ENCODE measurements at regions not wholly inside any gene's neighbourhood (a gene's known extent, or its start where the extent isn't known, plus 50 kb on each side); places are given as distances from the start of the nearest gene placed in this dataset.

DNA sequence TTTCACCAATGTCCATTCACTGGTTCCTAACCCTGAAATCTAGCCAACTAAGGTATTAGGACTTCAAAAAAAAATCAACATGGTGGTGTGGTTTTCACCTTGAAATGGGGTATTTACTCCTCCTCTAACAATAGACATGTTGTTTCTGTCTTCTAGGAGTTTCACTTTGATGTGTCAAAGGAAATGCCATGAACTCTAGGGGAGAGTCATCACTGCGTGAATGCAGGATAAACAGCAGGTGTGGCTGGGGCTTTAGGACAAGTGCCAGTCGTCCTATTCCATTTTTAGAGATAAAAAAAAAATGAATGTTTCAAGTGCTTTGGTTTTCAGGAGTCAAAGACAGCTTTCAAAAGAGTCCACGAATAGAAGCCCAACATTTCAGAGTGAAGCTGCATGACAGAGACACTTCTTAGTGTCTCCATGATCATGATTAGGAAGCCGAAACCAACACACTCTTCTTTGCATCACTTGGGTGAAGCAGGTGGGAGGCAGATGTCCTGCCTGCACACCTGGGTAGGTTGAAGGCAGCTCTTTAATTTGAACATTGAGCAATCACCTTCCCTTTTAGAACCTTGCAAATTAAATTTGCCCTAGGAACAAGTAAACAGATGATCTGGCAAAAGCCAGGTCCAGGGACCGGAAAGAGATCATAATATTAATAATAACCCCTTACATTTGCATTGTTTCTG is 328.5 kb upstream of the PRDM1 start:
- peak overlapping the region; percentile 64 for H3K4me3 Mint-ChIP-seq
- peak; percentile 28 for DNase-seq (ENCODE audit: low spot score)
- peaks cover 24% of the 10 kb centered on the region for H3K9me3 Mint-ChIP-seq
- intact Hi-C loops (cut with micrococcal nuclease) = loop anchor here (1.0 to 2.0 kb wide), 7 partner anchors 9 to 143 kb away; no protein-coding TSS in a partner anchor
- peak overlapping the region; percentile 77 for H3K27ac Mint-ChIP-seq
- no peaks in the 10 kb centered on the region for H3K27me3 Mint-ChIP-seq (ENCODE audit: insufficient read depth)
- H3K36me3 Mint-ChIP-seq (ENCODE audit: low read depth) = peaks cover 18% of the 10 kb centered on the region
- H3K4me1 Mint-ChIP-seq (ENCODE audit: low read depth) = peaks cover 61% of the 10 kb centered on the region

DNA sequence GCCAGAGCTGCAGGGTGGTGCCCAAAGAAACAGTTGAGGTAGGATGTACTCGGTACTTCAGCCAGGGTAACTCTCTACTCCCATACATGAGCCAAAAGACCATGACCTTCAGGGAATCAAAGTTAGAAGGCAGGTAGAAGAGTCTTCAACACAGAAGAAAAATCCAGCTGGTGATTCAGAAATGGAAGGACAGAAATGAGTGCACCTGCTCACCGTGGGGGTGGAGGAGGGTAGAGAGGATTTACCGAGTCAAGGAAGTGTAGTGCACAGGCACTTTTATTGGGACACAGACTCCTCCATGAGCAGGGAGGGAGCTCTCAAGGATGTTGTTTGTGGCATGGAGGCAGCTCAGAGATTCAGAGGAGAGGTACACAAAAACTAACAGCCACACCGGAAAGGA is 330.3 kb upstream of the PRDM1 start:
- no peak for DNase-seq (ENCODE audit: low spot score)
- peaks cover 28% of the 10 kb centered on the region for H3K9me3 Mint-ChIP-seq
- H3K27ac Mint-ChIP-seq = peak overlapping the region; percentile 25
- peaks cover 65% of the 10 kb centered on the region for H3K4me1 Mint-ChIP-seq (ENCODE audit: low read depth)
- H3K4me3 Mint-ChIP-seq = peak overlapping the region; percentile 20
- peaks cover 19% of the 10 kb centered on the region for H3K36me3 Mint-ChIP-seq (ENCODE audit: low read depth)
- intact Hi-C loops (cut with micrococcal nuclease) = loop anchor here (2.0 kb wide), 3 partner anchors 27 to 137 kb away; no protein-coding TSS in a partner anchor
- no peaks in the 10 kb centered on the region for H3K27me3 Mint-ChIP-seq (ENCODE audit: insufficient read depth)

DNA sequence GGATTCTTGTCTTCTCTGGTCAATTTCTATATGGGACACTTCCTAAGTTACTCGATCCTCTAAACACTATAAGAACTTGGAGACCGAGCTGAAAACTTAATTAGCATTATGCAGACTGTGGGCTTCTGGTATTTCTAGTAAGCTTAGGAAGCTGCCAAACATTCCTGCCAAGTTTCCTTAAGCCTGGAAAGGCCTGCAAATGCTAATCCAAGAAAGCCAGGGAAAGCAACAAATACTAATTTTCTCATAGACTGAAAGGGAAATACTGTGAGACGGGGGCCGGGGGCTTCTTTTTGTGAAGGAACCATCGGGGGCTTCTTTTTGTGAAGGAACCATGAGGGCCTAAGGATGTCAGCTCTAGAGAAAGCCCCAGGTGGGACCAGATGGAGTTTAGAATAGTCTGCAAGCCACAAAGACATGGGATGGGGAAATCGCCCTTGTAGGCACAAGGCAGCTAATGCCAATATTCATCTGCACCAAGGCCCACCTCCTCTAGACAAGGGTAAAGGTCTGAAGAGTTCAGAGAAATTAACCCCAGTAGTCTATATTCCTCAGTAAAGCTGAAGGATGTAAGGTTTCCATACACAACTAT is 332.4 kb upstream of the PRDM1 start:
- Mint-ChIP-seq H3K36me3 (ENCODE audit: low read depth) (peaks cover 19% of the 10 kb centered on the region), H3K4me3 (no peak overlapping the region), H3K27me3 (ENCODE audit: insufficient read depth) (no peaks in the 10 kb centered on the region), H3K4me1 (ENCODE audit: low read depth) (peaks cover 49% of the 10 kb centered on the region), H3K27ac (no peak overlapping the region), H3K9me3 (peaks cover 23% of the 10 kb centered on the region)
- no peak for DNase-seq (ENCODE audit: low spot score)
- intact Hi-C loops (cut with micrococcal nuclease) = no loop called here

DNA sequence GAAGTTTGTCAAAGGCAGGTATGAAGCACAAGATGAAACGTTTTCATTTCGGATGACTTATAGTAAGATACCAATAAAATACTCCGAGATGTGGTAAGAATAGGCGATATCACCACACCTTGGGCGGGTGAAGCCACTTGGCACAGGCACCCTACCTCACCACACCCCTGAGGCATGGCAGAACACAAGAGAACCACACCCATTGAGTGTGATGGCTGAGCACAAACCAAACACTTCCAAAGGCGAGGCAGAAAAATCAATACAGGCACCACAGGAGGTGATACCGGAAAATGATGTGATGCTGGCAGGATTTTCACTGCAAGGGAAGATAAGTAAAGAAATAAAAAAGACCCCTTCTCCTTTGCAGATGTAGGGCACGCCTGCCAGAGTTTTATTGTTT is 332.9 kb upstream of the PRDM1 start:
- H3K27me3 Mint-ChIP-seq (ENCODE audit: insufficient read depth) = no peaks in the 10 kb centered on the region
- H3K36me3 Mint-ChIP-seq (ENCODE audit: low read depth) = peaks cover 17% of the 10 kb centered on the region
- intact Hi-C loops (cut with micrococcal nuclease) = no loop called here
- no peak overlapping the region for H3K4me3 Mint-ChIP-seq
- DNase-seq (ENCODE audit: low spot score) = no peak
- H3K4me1 Mint-ChIP-seq (ENCODE audit: low read depth) = peaks cover 49% of the 10 kb centered on the region
- H3K9me3 Mint-ChIP-seq = peaks cover 23% of the 10 kb centered on the region
- H3K27ac Mint-ChIP-seq = no peak overlapping the region

DNA sequence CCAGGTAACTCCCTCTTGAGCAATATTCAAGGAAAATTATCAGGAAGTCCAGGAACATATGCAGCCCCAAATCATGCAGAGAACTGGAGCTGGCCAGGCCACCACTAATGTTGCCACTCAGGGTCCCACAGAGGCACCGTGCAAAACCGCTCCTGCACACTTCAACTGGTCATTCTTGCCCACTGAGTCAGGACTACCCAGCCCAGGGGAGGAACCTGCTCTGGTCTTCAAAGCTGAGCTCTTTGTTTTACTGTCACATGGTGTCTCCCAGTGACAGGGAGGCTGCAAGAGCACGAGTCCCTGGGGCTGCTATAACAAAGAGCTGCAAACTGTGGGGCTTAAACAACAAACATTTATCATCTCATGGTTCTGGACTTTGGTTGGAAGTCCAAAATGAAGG is 336.0 kb upstream of the PRDM1 start:
- Mint-ChIP-seq H3K4me3 (no peak overlapping the region), H3K27ac (no peak overlapping the region), H3K9me3 (peaks cover 4% of the 10 kb centered on the region), H3K36me3 (ENCODE audit: low read depth) (peaks cover 5% of the 10 kb centered on the region), H3K4me1 (ENCODE audit: low read depth) (peaks cover 44% of the 10 kb centered on the region), H3K27me3 (ENCODE audit: insufficient read depth) (no peaks in the 10 kb centered on the region)
- DNase-seq (ENCODE audit: low spot score) = no peak
- intact Hi-C loops (cut with micrococcal nuclease) = no loop called here

DNA sequence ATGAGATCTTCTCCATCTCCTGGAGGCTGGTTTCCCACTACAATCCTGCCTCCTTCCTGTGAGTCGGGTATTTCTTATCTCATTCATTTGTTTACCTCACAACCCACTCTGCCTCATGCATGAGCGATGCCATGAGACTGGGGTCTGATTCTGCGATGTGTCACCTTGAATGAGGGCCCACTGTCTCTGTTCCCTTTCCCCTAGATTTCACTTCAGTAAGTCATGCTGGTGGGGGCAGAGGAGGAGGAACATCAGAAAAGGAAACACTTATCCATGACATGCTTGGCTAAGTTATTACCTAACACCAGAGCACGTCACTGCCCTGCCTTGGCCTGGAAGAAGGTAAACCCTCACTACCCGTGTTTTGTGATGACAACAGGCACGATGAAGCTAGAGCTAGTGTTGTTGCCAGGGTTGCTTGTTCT is 337.4 kb upstream of the PRDM1 start:
- Mint-ChIP-seq H3K4me3 (no peak overlapping the region), H3K27me3 (ENCODE audit: insufficient read depth) (no peaks in the 10 kb centered on the region), H3K9me3 (peaks cover 4% of the 10 kb centered on the region), H3K36me3 (ENCODE audit: low read depth) (peaks cover 5% of the 10 kb centered on the region), H3K27ac (no peak overlapping the region), H3K4me1 (ENCODE audit: low read depth) (peaks cover 57% of the 10 kb centered on the region)
- intact Hi-C loops (cut with micrococcal nuclease) = loop anchor here (1.0 to 5.0 kb wide), 2 partner anchors 9 to 349 kb away; no protein-coding TSS in a partner anchor
- no peak for DNase-seq (ENCODE audit: low spot score)

DNA sequence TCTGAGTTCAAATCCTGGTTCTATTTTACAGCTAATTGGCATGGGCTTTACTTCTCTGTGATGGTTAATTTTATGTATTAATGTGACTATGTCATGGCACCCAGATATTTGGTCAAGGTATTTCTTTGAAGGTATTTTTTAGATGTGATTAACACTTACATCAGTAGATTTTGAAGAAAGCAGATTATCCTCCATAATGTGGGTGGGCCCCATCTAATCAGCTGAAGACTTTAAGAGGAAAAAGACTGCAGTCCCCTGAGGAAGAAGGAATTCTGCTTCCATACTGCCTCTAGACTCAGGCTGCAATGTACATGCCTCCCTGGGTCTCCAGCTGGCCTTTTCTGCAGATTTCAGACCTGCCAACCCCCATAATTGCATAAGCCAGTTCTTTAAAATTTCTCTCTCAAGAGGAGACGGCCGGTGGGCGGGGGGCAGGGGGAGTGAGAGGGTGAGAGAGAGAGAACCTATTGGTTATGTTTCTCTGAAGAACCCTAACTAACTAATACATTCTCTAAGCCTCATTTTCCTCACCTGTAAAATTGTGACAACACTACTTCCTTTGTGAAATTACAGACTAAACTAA is 338.2 kb upstream of the PRDM1 start:
- Mint-ChIP-seq H3K27ac (no peak overlapping the region), H3K27me3 (ENCODE audit: insufficient read depth) (no peaks in the 10 kb centered on the region), H3K36me3 (ENCODE audit: low read depth) (peaks cover 5% of the 10 kb centered on the region), H3K4me1 (ENCODE audit: low read depth) (peaks cover 57% of the 10 kb centered on the region), H3K4me3 (no peak overlapping the region), H3K9me3 (peaks cover 8% of the 10 kb centered on the region)
- no peak for DNase-seq (ENCODE audit: low spot score)
- intact Hi-C loops (cut with micrococcal nuclease) = loop anchor here (1.0 to 5.0 kb wide), 2 partner anchors 9 to 349 kb away; no protein-coding TSS in a partner anchor

DNA sequence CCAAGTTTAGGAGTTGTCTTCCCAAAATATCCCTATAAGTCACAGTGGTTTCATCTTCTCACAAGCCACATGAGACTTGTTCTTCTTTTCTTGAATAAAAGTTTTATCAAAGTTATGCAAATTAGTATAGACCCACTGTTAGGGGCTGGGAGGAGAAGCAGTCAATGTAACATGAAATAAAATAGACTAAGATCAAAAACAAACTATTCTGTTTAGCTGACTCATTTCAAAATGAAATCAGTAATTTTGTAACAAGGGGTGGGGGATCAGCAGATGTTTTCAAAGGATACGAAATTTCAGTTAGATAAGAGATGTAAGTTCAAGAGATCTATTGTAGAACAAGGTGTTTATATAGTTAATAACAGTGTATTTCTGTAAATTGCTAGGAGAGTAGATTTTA is 339.6 kb upstream of the PRDM1 start:
- no peak overlapping the region for H3K27ac Mint-ChIP-seq
- H3K27me3 Mint-ChIP-seq (ENCODE audit: insufficient read depth) = no peaks in the 10 kb centered on the region
- H3K4me1 Mint-ChIP-seq (ENCODE audit: low read depth) = peaks cover 64% of the 10 kb centered on the region
- H3K9me3 Mint-ChIP-seq = peaks cover 4% of the 10 kb centered on the region
- DNase-seq (ENCODE audit: low spot score) = no peak
- no peak overlapping the region for H3K4me3 Mint-ChIP-seq
- peaks cover 6% of the 10 kb centered on the region for H3K36me3 Mint-ChIP-seq (ENCODE audit: low read depth)
- intact Hi-C loops (cut with micrococcal nuclease) = loop anchor here (5.0 kb wide), 1 partner anchor 351 kb away; no protein-coding TSS in a partner anchor

DNA sequence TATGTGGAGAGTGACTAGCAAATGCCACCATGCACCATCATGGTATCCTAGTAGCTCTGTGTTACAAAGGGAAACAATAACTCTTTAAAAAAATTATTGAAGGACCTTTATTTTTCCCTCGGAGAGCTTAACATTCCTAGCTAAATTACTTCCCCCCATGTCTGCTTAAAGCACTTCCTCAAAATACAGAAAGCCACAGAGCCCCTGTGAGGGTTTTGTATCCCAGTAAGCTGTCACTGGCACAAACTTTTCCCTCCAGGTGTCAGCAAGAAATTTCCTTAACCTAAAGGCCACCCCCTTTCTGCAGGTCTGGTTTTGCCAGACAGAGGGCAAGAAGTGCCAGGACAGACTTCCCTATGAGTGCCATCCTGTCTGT is 340.0 kb upstream of the PRDM1 start:
- Mint-ChIP-seq H3K27me3 (ENCODE audit: insufficient read depth) (no peaks in the 10 kb centered on the region), H3K27ac (no peak overlapping the region), H3K9me3 (peaks cover 4% of the 10 kb centered on the region), H3K36me3 (ENCODE audit: low read depth) (peaks cover 6% of the 10 kb centered on the region), H3K4me1 (ENCODE audit: low read depth) (peaks cover 65% of the 10 kb centered on the region), H3K4me3 (no peak overlapping the region)
- intact Hi-C loops (cut with micrococcal nuclease) = loop anchor here (5.0 kb wide), 1 partner anchor 351 kb away; no protein-coding TSS in a partner anchor
- DNase-seq (ENCODE audit: low spot score) = no peak

DNA sequence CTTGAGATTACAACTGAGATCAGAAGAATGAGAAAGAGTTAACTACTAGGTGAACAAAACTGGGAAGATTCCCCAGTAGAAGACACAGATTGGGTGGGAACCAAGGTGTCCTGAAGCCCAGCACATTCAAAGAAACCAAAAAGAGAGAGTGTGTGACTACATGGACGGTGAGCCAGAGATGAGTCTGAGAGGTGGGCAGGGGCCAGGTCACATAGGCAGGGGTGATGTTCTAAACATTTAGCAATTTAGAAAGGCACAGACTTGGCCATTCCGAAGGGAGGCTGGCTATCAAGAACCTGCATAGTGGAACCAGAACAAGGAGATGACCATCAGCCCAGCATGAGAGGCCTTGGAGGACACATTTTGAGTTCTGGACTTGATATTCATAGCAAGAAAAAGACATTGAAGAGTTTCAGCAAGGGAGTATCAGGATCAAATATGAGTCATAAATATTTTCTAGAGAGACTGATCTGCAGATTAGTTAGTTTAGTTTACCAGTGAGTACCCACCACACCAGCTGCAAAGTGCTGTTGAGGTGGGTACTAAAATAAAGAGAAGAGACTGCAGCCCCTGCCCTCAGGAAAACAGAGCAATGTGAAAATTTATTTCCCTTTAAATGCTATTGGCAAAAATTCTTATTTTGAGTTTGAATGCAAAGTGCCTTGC is 340.5 kb upstream of the PRDM1 start:
- Mint-ChIP-seq H3K4me3 (peak overlapping the region; percentile 1), H3K4me1 (ENCODE audit: low read depth) (peaks cover 65% of the 10 kb centered on the region), H3K9me3 (peaks cover 4% of the 10 kb centered on the region), H3K27ac (peak overlapping the region; percentile 2), H3K27me3 (ENCODE audit: insufficient read depth) (no peaks in the 10 kb centered on the region), H3K36me3 (ENCODE audit: low read depth) (peaks cover 6% of the 10 kb centered on the region)
- DNase-seq (ENCODE audit: low spot score) = no peak
- intact Hi-C loops (cut with micrococcal nuclease) = loop anchor here (1.0 to 5.0 kb wide), 5 partner anchors 45 to 352 kb away; no protein-coding TSS in a partner anchor

DNA sequence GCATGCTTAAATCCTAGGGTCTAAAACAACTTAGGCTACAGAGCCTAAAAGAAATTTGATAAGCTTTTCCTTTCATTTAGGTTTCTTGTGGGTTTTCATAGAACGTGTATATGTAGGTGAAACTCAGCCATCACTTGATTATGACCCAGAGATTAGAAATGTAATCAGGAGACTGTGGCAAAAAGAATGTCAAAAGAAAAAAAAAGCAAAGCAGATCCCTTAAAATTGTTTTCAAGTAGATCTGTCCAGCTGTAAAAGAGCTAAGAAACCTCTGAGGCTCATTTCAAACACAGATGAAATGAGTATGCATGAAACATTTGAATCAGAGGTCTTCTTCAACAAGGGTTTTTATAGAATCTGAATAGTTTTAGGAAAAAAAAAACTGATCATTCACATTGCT is 341.3 kb upstream of the PRDM1 start:
- H3K4me3 Mint-ChIP-seq = no peak overlapping the region
- peaks cover 7% of the 10 kb centered on the region for H3K36me3 Mint-ChIP-seq (ENCODE audit: low read depth)
- H3K27ac Mint-ChIP-seq = peak overlapping the region; percentile 19
- intact Hi-C loops (cut with micrococcal nuclease) = loop anchor here (1.0 to 5.0 kb wide), 5 partner anchors 46 to 352 kb away; no protein-coding TSS in a partner anchor
- H3K27me3 Mint-ChIP-seq (ENCODE audit: insufficient read depth) = no peaks in the 10 kb centered on the region
- H3K9me3 Mint-ChIP-seq = peaks cover 4% of the 10 kb centered on the region
- no peak for DNase-seq (ENCODE audit: low spot score)
- H3K4me1 Mint-ChIP-seq (ENCODE audit: low read depth) = peaks cover 65% of the 10 kb centered on the region

DNA sequence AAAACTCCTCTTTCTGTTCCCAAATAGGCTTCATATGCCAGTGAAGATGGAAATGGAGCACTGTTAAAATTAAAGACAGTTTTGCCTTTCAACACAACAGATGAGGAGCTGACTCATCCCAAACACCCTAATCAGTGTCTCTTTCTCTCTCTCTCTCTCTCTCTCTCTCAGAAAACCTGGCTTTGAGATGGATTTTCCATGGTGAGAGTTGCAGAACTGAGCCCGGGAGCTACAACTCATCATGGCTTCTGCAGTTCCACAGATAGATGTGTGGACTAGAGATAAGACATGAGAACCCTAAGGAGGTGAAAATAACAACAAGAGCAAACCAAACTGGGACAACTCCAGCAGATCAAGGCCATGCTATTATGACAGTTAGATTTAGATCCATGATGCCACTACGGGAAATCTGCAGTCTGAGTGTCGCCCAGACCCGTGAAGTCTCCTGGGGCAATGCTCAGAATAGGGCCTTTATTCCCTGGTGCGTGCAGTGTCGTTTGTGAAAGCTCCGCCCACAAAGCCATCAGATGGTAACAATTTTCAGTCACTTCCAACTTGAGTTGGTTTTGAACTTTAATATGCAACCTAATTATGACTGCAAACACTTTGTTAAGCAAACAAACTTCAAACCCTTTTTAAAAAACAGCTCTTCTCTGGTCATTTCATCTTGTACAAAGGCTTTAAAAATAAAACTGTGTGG is 338.2 kb upstream of the PREP start:
- intact Hi-C loops (cut with micrococcal nuclease) = no loop called here
- Mint-ChIP-seq H3K27me3 (ENCODE audit: insufficient read depth) (no peaks in the 10 kb centered on the region), H3K4me3 (no peak overlapping the region), H3K4me1 (ENCODE audit: low read depth) (peaks cover 67% of the 10 kb centered on the region), H3K27ac (no peak overlapping the region), H3K36me3 (ENCODE audit: low read depth) (peaks cover 17% of the 10 kb centered on the region), H3K9me3 (peaks cover 20% of the 10 kb centered on the region)
- DNase-seq (ENCODE audit: low spot score) = no peak
